D341Med (cell line): ENCODE measurements at regions not wholly inside any gene's neighbourhood (a gene's known extent, or its start where the extent isn't known, plus 50 kb on each side); places are given as distances from the start of the nearest gene placed in this dataset.
"Not testable (repeated sequence)": the region's sequence is repeated elsewhere in the genome, so short reads cannot be mapped to it uniquely, and the experiment has no call there.

Experiments used
- DNase-seq: peaks from one replicate; pipeline ENCODE4 v3.0.0; 2012; ENCODE audit warnings: low spot score

DNA sequence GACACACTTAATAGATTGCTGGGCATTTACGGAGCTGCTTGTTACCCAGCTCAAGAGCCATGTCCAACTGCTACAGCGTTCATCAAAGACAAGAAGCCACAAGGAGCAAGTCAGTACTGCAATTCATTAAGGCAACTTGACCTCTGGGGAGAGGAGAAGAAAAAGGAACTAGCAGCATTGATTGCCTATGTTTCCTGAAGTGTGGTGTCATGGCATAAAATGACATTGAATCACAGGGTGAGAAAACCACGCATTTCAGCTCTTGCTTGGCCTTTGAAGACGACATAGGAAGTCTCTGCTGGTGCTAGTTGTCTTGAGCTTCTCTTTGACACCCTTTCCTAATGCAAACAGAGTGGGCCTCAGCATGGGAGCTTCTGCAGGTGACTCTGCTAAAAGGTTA, 139.1 kb downstream of the CDH26 start:
- DNase-seq = no peak

DNA sequence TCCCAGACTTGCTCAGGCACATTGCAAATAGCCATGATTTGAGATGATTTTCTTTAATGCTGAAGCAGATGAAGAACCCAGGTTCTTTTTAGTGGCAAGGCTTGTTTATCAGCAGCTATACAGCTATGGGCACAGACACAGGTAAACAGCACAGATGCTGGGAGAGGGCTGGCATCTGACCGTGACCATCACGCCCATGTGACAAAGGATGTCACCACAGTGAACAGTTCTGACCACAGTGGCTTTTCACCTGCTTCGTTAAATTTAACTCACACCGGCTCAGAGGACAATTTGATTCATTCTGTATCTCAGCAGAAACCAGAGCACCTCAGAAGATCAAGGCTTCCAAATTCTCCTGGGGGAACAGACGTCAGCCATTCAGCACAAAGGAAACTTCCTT, 142.6 kb downstream of the CDH26 start:
- DNase-seq = no peak

DNA sequence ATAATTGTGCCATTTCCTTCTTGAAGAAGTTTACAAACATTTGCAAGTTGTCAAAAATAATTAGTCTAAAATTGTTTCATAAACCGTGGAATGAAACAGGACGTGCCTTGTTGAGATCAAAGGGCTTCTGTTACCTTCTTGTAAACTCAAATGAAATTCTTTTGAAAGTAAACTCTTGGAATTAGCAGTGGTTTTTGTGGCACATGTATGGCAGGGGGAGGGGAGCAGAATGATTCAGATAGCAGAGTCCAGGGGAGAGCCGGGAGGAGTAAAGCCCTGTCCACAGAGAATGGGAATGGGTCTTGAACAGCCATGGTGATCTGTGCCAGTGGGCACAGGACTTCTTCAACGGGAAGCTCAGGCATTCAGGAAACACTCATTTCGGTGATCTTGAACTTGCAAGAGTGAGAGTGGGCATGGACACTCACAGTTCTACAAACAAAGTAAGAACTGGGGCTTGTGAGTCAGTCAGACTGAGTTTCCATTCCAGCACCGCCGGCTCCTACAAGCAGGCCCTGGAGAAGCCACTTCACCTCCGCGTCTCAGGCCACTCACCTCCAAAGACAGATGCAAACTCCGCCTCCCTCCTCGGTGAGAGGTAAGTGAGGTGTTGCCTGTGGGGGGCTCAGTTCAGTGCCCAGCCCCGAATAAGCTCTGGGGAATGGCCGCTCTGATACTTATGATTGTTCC, 143.1 kb downstream of the CDH26 start:
- DNase-seq = no peak

DNA sequence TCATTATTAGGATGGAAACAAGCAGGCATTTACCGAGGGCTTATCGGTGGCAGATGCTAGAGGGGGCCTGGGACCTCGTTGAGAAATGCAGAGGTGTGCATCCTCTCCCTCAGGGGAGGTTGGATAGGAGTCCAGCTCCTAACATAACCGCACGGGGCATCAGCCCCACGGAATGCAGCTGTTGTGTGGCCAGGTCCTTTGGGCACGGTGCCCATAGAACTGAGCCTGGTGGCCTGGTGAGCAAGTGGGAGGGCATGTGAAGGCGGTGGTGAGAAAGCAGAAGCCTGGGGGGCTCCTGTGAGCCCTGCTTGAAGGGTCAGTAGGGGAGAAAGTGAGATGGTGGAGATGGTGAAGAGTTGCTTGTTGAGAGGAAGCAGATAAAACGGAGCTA, 143.7 kb downstream of the CDH26 start:
- DNase-seq = no peak

DNA sequence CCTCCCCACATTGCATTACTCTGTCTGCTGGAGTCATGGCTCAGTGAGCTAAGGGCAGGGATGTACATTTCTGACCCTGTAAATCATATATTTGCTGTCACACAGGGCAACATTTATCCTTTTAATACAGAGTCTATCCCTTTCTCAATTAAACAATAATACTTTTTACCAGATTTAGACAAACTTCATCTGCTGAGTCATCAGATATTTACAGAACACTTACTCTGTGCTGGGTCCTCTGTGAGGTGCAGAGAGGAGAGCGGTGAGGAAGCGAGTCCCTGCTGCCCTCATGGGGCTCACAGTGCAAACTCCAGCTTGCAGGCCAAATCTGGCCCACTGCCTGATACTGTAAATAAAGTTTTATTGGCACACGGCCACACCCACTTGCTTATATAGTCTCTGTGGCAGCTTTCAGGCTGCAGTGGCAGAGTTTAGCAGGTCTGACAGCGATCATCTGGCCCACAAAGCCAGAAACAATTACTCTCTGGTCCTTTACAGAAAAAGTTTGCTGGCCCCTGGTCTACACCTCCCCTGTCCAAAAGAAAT, 144.5 kb downstream of the CDH26 start:
- DNase-seq = no peak

DNA sequence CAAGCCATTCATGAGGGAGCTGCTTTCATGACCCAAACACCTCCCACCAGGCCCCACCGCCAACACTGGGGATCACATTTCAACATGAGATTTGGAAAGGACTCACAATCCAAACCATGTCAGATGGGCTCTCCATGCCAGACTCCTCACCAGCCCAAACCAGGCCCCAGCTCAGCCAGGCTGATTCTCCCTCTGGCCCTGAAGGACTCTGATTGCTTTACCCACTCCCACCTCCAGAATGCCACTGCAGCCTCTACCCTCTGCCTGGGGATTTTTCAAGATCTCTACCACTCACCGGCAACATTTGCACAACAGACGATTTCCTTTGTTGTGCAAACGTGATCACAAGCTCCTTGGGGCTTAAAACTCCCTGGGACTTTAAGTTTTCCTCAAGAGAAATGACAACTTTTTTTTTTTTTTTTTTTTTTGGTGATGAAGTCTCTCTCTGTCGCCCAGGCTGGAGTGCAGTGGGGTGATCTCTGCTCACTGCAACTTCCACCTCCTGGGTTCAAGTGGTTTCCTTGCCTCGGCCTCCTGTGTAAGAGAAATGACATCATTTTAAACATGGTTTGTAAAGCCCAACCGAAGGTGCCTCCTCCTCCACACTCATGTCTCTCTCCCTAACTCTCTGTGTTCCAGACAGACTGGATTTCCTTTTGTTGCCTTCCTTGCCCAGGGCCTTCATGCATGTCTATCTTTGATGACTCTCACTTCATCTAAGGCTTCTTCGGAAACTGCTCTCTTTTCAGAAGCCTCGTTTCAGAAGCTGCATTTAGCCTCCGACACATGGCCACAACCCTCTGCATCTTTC, 147.0 kb downstream of the CDH26 start:
- no peak for DNase-seq

DNA sequence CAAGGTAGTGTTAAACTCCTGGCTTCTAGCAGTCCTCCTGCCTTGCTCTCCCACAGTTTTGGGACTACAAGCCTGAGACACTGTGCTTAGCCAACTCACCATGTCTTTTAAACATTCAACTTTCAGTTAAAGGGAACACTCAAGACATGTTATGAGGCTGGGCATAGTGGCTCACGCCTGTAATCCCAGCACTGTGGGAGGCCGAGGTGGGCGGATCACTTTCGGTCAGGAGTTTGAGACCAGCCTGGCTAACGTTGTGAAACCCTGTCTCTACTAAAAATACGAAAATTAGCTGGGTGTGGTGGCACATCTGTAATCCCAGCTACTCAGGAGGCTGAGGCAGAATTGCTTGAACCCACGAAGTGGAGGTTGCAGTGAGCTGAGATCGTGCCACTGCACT, 148.0 kb downstream of the CDH26 start:
- DNase-seq = not testable (repeated sequence)

DNA sequence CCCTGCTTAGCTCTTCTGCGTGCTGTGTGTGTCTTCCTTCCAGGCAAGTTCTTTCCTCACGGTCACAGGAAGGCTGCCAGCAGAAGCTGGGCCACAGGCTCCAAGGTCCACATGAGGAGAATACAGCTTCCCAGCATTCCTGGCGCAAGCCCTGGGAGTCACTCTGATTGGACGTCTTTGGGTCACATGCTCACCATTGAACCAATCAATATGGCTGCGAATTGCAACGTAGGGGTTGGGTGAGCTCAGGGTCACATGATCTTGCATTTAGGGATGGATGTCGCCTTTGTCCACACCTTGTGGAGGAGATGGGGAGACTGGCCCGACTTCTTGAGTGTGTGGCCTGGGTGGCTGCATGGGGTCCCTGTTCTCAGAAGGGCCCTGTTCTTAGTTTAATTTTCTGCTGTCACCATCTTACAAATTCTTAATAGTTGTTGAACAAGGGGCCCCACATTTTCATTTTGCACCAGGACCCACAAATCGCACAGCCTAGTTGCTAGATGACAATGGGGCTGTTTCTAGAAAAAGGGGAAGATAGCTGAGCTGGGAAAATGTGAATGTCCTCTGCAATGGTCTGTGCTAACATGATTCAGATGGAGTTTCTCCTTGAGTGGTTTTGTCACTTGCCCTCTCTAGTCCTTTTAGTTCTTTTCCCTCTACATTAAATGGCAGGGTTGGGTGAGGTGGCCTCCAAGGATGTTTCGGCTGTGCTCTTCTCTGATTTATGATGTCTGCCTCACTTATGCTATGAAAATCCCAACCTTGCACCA, 149.6 kb downstream of the CDH26 start:
- no peak for DNase-seq

DNA sequence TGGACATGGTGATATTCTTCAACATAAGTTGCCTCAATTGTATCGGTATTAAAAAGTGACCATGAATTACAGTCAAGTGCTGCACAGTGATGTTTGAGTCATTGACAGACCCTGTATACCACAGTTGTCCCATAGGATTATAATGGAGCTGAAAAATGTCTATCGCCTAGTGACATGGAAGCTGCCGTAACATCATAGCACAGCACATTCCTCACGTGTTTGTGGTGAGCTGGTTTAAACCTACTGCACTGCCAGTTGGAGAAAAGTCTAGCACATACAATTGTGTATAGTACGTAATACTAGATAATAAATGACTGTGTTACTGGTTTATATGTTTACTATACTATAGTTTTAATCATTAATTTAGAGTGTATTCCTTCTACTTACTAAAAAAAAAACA, 150.2 kb downstream of the CDH26 start:
- DNase-seq = no peak

DNA sequence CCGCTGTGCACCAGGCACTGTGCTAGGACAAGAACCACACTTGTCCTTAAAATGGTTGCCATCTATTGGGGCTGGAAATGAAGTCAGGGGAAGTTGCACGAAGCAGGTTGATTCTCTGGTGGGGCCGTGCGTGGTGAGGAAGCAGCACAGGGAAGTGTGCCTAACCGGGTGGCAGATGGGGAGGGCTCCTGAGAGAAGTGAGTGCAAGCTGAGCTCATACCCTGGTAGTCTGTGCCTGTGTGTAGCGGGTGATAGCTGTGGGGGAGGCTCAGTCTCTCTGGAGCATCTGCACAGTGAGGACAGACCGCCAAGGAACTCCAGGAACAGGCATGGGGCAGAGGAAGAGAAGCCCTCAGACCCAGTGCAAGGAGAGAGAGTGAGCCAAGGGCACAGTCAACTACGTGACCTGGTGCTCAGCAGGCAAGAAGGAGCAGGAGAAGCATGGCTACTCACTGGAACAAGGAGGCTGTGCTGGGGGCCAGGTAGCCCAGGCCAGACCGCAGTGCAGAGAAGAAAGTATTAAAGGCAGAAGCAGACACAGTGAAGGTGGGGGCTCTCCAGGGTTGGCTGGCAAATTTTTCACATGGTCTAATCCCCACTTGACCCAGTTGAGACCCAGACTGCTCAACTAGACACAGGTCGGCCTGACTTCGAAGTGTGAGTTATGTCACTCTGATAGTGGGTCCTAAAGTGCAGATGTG, 155.0 kb downstream of the CDH26 start:
- no peak for DNase-seq

DNA sequence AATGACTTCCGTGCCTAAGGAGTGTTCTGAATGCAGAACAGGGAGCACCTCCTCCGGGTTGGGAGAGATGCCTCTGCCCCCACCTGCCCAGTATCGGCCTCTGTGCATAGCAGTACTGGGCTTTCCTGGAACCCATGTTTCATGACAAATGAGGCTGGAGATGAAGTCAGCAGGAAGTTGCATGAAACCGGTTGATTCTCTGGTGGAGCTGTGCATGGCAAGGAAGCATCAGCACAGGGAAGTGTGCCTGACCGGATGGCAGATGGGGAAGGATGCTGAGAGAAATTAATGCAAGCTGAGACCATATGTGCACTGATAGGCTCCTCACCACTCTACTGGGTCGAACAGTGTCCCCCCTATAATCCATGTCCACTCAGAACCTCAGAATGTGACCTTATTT, 155.5 kb downstream of the CDH26 start:
- DNase-seq = no peak

DNA sequence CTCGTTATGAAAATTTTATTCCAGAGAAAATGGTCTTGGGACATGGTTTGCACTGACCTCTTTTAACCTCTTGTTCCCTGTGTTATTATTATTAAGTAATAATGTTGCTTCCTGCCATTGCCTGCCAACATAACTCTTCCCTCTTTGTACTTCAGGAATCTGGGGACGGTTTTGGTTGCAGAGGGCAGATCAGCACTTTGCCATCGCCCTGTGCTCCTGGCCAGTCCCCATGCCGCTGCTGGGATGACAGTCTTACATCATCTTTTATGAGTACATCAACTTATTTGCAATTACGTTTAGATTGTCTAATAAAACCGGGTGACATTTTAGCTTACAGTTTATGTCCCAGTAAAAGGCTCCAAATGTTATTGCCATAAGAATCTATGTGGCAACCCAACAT, 157.2 kb downstream of the CDH26 start:
- DNase-seq = no peak

DNA sequence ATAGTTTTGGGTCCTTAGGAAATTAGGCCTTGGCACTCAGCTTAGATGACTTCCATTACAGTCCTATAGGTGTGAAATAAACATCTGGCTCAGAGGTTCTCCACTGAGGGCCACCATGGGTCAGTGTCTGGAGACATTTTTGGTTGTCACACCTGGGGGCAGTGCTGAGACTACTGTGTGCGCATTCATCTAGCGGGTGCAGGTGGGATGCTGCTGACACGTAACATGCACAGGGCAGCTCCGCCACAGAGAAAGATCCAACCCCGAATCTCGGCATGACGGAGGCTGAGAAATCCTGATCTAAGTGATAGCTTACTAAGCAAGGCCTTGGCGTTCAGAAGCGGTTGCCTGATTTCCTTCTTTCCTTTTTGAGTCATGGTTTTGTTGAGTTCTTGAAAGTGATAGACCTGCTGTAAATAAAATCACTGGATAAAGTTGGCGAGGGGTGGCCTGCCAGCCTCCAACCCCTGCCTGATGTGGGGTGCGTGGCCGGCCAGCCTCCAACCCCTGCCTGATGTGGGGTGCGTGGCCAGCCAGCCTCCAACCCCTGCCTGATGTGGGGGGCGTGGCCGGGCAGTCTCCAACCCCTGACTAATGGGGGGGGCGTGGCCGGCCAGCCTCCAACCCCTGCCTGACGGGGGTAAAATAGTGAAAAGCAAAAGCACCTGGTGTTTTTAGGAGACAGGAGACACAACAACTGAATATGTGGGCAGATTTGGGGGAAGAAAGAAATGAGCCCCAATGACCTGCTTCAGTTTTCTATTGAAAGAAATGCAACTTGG, 158.1 kb downstream of the CDH26 start:
- no peak for DNase-seq

DNA sequence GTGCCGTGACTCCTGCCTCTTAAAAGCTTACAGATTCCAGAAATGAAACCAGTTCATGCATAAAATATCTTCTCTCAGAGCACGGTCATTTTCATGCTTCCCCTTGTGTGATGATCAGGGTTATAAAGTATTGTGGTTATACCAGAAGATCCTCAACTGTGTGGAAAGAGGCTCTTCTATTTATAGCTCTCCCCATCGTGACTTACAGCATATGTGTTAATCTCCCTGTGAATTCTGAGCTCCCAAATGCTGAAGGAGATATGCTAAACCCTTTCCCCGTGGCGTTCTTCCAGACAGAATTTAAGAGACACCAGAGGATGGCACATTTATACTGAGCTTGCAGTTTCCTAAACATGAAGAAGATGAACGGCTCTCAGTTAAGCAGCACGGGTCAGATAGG, 158.8 kb downstream of the CDH26 start:
- DNase-seq = no peak

DNA sequence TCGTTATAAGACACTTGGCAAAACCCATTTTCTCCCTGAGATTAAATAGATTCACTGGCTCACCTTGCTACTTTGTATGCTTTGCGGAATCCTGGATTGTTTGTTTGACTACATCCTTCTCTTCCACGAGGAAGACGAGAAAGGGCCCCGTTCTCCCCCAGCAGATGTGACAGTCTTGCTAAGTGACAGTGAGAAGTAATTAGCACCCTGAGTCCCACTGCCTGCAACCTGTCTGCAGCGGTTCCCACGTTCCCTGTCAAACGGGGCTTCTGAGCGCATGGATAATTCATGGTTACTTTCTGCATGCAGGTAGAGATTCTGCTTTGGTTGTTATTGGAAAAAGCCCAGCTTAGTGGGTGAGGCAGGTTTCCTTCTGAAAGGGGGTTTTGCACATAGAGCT, 163.7 kb downstream of the CDH26 start:
- no peak for DNase-seq

DNA sequence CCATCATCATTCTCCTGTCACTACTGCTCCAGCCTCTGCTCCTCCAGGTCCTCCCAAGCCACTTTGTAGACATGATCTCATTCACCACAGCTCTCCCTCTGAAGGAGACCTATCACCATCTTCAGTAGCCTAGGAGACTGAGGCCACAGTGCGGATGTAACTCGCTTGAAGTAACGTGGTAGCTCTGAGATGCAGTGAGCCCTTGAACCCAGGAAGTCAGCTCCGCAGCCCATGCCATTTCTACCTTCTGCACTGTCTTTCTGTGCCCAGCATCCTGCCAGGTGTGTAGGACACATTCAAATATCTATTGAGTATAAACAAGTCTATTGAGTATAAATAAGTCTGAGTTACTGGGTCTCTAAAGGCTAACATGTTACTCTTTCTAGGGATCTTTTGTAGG, 164.4 kb downstream of the CDH26 start:
- no peak for DNase-seq

DNA sequence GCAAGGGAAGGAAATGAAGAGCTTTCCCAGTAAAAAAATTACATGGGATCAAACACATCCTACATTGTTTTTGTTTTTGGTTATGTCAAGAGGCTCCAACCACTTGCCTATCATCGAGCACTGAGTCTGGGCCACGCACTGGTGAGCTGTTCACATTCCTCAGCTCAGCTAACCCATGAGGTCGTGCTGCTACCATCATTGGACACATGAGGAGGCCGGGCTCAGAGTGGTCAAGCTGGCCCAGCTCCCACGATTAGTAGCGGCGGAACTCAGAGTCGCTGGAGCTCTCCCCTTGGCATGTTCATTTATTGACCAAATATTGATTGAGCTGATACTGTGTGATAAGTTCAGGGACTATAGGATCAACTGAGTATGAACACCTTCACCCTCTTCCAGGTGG, 164.9 kb downstream of the CDH26 start:
- DNase-seq = no peak

DNA sequence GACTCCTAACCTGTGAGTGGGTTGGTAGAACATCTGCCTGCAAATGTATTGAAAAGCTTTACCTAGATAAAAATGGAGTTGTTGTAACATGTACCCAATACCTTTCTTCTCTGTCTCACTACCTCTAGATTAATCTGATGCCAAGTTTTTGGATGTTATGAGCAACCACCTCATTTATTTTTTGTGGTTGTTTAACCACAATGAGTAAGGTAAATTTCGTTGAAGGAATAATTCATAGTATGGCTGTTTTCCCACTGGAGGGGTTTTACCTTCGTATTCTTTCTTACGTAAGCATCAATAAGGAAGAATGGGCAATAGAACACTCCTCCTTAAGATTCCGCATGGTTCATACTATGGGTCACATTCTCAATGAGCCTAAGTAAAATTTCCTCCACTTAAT, 165.4 kb downstream of the CDH26 start:
- no peak for DNase-seq

DNA sequence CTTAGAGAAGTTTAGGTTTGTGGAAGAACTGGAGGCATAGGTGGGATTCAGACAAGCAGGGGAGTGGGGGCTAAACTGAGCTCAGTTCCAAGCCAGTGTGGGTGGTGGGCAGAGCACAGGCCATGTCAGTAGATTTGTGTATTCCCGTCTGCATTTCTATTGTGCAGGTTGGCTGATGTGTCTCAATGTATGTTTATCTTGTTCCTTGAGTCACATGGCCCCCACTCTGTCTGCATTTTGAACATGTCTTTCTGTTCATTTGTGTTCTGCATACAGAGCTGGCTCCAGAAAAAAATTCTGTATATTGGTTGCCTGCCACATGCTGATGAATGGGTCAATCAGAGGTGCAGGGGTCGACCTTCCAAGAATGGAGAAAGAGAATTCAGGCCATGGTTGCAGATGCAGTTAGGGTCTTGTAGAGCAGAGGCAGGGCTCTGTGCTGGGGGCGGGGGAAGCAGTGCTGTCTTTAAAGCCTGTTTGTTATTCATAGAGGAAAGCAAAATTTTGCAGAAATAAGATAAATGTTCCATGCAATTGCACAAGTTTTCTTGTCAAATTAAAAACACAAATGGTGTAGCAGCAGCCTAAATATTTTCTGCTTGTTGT, 166.7 kb downstream of the CDH26 start:
- no peak for DNase-seq

DNA sequence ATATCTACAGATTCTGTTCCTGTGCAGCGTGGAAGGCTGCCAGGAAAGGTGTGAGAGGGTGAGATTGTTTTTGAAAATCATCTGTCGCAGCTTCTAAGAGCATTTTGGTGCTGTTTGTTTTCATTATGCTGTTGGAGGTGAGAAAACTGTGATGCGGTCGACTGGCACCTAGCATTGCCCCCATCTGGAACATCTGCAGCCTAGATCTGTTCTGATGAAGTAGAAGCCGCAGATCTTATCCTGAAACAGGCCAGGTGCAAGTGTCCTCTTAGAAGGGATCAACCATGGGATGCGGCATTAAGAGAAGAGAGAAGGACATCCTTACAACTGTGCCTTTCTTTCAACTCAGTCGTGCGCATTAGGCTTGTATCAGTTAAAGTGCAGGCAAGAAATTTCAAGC, 167.3 kb downstream of the CDH26 start:
- DNase-seq = no peak

DNA sequence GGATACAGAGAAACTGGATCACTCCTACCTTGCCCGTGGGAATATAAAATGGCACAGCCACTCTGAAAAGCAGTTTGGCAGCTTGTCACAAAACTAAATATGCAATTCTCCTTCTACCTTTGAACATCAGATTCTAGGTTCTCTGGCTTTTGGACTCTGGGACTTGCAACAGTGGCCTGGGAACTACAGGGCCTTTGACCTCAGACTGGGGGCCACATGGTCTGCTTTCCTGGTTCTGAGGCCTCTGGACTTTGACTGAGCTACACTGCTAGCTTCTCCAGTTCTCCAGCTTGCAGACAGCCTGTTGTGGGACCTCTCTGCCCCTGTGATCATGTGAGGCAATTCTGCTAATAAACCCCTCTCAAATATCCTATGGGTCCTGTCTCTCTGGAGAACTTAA, 168.8 kb downstream of the CDH26 start:
- DNase-seq = no peak
